Fibroblast of lung (primary cell): ENCODE measurements at regions not wholly inside any gene's neighbourhood (a gene's known extent, or its start where the extent isn't known, plus 50 kb on each side); places are given as distances from the start of the nearest gene placed in this dataset.

Experiments
- DNase-seq, 2 donors: peaks; one replicate each; pipeline versions ENCODE4 v3.0.0 to v3.0.0-alpha.2; 2010; ENCODE audit warnings: low read depth in 2 of 2
- H2AFZ ChIP-seq: 2 replicates; pipeline ENCODE4 v1.5.1; 2012; ENCODE audit warnings: low read length, control low read depth, inconsistent platforms
- H3K27ac ChIP-seq: 2 replicates; pipeline ENCODE4 v1.5.1; 2011; ENCODE audit warnings: low read length, control low read depth; ENCODE audit not compliant: insufficient read depth
- H3K27me3 ChIP-seq: 2 replicates; pipeline ENCODE4 v1.5.1; 2011; ENCODE audit warnings: mild to moderate bottlenecking, low read length; ENCODE audit not compliant: control insufficient read depth, insufficient read depth
- H3K36me3 ChIP-seq: 2 replicates; pipeline ENCODE4 v1.5.1; 2011; ENCODE audit warnings: low read length; ENCODE audit not compliant: control insufficient read depth, insufficient read depth
- H3K4me1 ChIP-seq: 2 replicates; pipeline ENCODE4 v1.5.1; 2011; ENCODE audit warnings: low read length; ENCODE audit not compliant: control insufficient read depth, insufficient read depth; ENCODE audit errors: extremely low read depth
- H3K4me2 ChIP-seq: 2 replicates; pipeline ENCODE4 v1.5.1; 2011; ENCODE audit warnings: low read length, control low read depth; ENCODE audit not compliant: insufficient read depth; ENCODE audit errors: extremely low read depth
- H3K4me3 ChIP-seq, 4 experiments: fragments of 200-600 bp in 1 of 4; sonication (generic) in 1 of 4; replicated peaks in 1 of 4; 2 replicates each; pipeline ENCODE4 v1.5.1; 2011 to 2016; ENCODE audit warnings: low read length in 4 of 4, low read depth in 3 of 4, mild to moderate bottlenecking in 3 of 4, control low read depth in 2 of 4, inconsistent platforms in 1 of 4, mixed read lengths in 1 of 4; ENCODE audit not compliant: insufficient read depth in 1 of 4; ENCODE audit errors: control extremely low read depth in 1 of 4
- H3K79me2 ChIP-seq: 2 replicates; pipeline ENCODE4 v1.5.1; 2012; ENCODE audit warnings: mild to moderate bottlenecking, low read length, inconsistent platforms; ENCODE audit not compliant: control insufficient read depth, insufficient read depth
- H3K9ac ChIP-seq: 2 replicates; pipeline ENCODE4 v1.5.1; 2011; ENCODE audit warnings: mild to moderate bottlenecking, low read length, control low read depth; ENCODE audit not compliant: insufficient read depth
- H3K9me3 ChIP-seq: 2 replicates; pipeline ENCODE4 v1.5.1; 2012; ENCODE audit warnings: low read depth, low read length; ENCODE audit not compliant: control insufficient read depth, insufficient read depth
- H4K20me1 ChIP-seq: 2 replicates; pipeline ENCODE4 v1.5.1; 2011; ENCODE audit warnings: low read length; ENCODE audit not compliant: control insufficient read depth, insufficient read depth; ENCODE audit errors: extremely low read depth
- CTCF ChIP-seq, 2 donors: IDR thresholded peaks in 1 of 2; conservative IDR thresholded peaks in 1 of 2; 1 replicate in 1 of 2; 2 replicates in 1 of 2; pipeline ENCODE4 v1.5.1; 2011 to 2012; ENCODE audit warnings: low read length in 2 of 2, control low read depth in 1 of 2, inconsistent platforms in 1 of 2, low read depth in 1 of 2, mild to moderate bottlenecking in 1 of 2
- EZH2 ChIP-seq: IDR thresholded peaks from 2 replicates; pipeline ENCODE4 v1.5.1; 2012; ENCODE audit warnings: low read length, control low read depth, mild to moderate bottlenecking; ENCODE audit errors: missing control alignments

- H3K79me2 ChIP-seq = no peaks in the 10 kb centered on the region
- H3K27ac ChIP-seq = no peak overlapping the region
- no peaks in the 10 kb centered on the region for H3K4me1 ChIP-seq
- H3K4me3 ChIP-seq = no peak overlapping the region
- H3K27me3 ChIP-seq = no peaks in the 10 kb centered on the region
- TF ChIP-seq EZH2 (no peak), CTCF (conservative IDR thresholded peaks at IDR 0.05 in 1 of 2, IDR thresholded peaks at IDR 0.05 in 1 of 2; ENCODE audit: low read depth in 1 of 2, low read length in 2 of 2) (no peak)
- H3K4me2 ChIP-seq = no peak overlapping the region
- H4K20me1 ChIP-seq = no peaks in the 10 kb centered on the region
- no peaks in the 10 kb centered on the region for H3K9me3 ChIP-seq
- no peak overlapping the region for H3K9ac ChIP-seq
- no peak overlapping the region for H2AFZ ChIP-seq
- DNase-seq = peak in 1 of 2 donors; percentile 15
- H3K36me3 ChIP-seq = no peaks in the 10 kb centered on the region
Measured at GRCh38 chr4:117796677-117797076, 237.6 kb upstream of the NDST3 start.

GRCh38 chr4:117800636-117801035 lies 233.7 kb upstream of the NDST3 start:
- DNase-seq = no peak
- Histone ChIP-seq H3K4me3 (no peak overlapping the region), H3K9me3 (no peaks in the 10 kb centered on the region), H3K9ac (no peak overlapping the region), H3K4me1 (no peaks in the 10 kb centered on the region), H3K79me2 (no peaks in the 10 kb centered on the region), H4K20me1 (no peaks in the 10 kb centered on the region), H3K27ac (no peak overlapping the region), H3K27me3 (no peaks in the 10 kb centered on the region), H3K4me2 (no peak overlapping the region), H2AFZ (no peak overlapping the region), H3K36me3 (no peaks in the 10 kb centered on the region)
- TF ChIP-seq CTCF (conservative IDR thresholded peaks at IDR 0.05 in 1 of 2, IDR thresholded peaks at IDR 0.05 in 1 of 2; ENCODE audit: low read depth in 1 of 2, low read length in 2 of 2) (no peak), EZH2 (no peak)

- H3K4me3 ChIP-seq = no peak overlapping the region
- H3K4me2 ChIP-seq = no peak overlapping the region
- no peak overlapping the region for H3K27ac ChIP-seq
- H3K79me2 ChIP-seq = no peaks in the 10 kb centered on the region
- no peak overlapping the region for H2AFZ ChIP-seq
- H3K27me3 ChIP-seq = no peaks in the 10 kb centered on the region
- no peaks in the 10 kb centered on the region for H4K20me1 ChIP-seq
- no peaks in the 10 kb centered on the region for H3K9me3 ChIP-seq
- DNase-seq = no peak
- H3K9ac ChIP-seq = no peak overlapping the region
- no peaks in the 10 kb centered on the region for H3K36me3 ChIP-seq
- no peaks in the 10 kb centered on the region for H3K4me1 ChIP-seq
- TF ChIP-seq EZH2 (no peak), CTCF (conservative IDR thresholded peaks at IDR 0.05 in 1 of 2, IDR thresholded peaks at IDR 0.05 in 1 of 2; ENCODE audit: low read depth in 1 of 2, low read length in 2 of 2) (no peak)
Measured at GRCh38 chr4:117801756-117802155, 232.5 kb upstream of the NDST3 start.
